ENCODE measurements at regions not wholly inside any gene's neighbourhood (a gene's known extent, or its start where the extent isn't known, plus 50 kb on each side); places are given as distances from the start of the nearest gene placed in this dataset.

DNA sequence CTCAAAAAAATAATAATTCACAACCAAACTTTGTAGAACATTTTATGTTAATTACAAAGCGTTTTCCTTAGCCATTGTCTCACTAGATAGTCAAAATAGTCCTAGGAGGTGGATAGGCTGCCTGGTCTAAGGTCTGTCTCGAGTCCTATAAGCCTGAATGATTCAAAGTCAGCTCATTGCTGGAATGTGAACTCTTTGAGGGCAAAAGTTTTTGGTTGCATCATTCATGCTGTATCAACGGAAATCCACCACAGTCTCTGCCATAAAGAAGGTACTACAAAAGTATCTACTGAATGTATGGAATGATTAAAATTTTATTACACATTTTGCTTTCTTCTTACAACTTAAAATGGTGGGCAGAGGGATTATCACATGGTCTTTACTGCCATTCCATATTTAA, 387.3 kb upstream of the RARB start:
- H3K4me3 ChIP-seq, result no peak overlapping the region
- DNase-seq (ENCODE audit: low read depth in 1 of 2, low spot score in 1 of 2) (no peak), ATAC-seq (no peak), FAIRE-seq (no peak)
- H3K4me1 ChIP-seq, result 0 out of 3 replicates have a peak, but pooled peaks cover 1% of the 10 kb centered on the region
- H3K4me2 ChIP-seq, result no peak overlapping the region
- CTCF ChIA-PET, result interaction anchor here (2.2 kb wide), 1 partner anchor 9 kb away, joined by 5 read pairs; no protein-coding TSS in a partner anchor
- WGBS (ENCODE audit: missing lambda C conversion rate), result 28% methylated on average over 3 of the region's 3 CpGs
- POLR2A ChIA-PET, result no interaction called here
- no peak overlapping the region for H3K27ac ChIP-seq
- TF ChIP-seq TFCP2L1 (CRISPR knock-in tag; IDR thresholded peaks at IDR 0.05) (no peak), RFX5 (IDR thresholded peaks at IDR 0.05) (no peak), POLR2A (IDR thresholded peaks at IDR 0.05; ENCODE audit: low read length) (no peak), KDM5A (IDR thresholded peaks at IDR 0.05) (no peak), FOSB (CRISPR knock-in tag; IDR thresholded peaks at IDR 0.05) (no peak)
- no peaks in the 10 kb centered on the region for H3K9me3 ChIP-seq

DNA sequence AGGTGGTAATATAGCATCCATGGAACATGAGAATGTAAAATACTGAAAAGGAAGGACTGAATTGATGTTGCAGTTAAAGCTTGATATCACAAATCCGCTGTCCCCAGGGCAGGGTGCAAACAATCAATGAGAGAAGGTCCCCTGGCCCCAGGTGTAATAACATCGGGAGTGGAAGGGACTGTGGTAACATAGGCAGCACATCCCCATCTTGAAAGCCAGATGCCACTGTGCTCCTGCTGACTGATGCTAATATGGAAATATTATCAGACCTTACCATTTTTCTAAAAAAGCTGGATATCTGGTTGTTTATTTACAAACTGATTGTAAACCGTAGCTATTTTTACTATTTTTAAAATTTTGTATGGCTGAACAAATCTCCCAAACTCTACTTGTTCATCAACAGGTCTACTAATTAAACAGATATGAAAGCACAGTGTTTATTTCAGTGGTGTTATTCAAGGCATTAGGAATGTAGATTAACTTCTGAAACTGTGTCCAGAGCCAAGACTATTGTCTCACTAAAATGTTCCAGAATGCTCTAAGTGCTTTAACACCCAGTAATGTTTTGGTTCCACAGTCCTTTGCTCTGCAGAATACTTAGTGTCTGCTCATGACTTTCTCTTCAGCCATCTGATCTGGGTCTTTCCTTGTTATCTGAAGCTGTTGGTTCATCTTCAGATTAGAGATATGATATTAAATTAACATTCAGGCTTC, 386.0 kb upstream of the RARB start:
- Histone ChIP-seq H3K4me1 (no peaks in the 10 kb centered on the region), H3K4me3 (no peak overlapping the region), H3K27ac (no peak overlapping the region), H3K9me3 (no peaks in the 10 kb centered on the region), H3K4me2 (no peak overlapping the region)
- DNase-seq (ENCODE audit: low read depth in 1 of 2, low spot score in 1 of 2), result no peak
- ChIA-PET CTCF (interaction anchor here (1.1 to 1.8 kb wide), 2 partner anchors 8 to 12 kb away, joined by 4 to 8 read pairs; no protein-coding TSS in a partner anchor), POLR2A (interaction anchor here (1.9 kb wide), 1 partner anchor 386 kb away, joined by 5 read pairs; the partner anchor contains the start of gene RARB)
- TF ChIP-seq NPAS2 (CRISPR knock-in tag; IDR thresholded peaks at IDR 0.05; ENCODE audit: borderline replicate concordance) (no peak), HOXA7 (CRISPR knock-in tag; IDR thresholded peaks at IDR 0.05) (no peak), PBX3 (IDR thresholded peaks at IDR 0.05) (no peak), EP300 (IDR thresholded peaks at IDR 0.05) (no peak), RFX5 (IDR thresholded peaks at IDR 0.05) (no peak), EHF (CRISPR knock-in tag; IDR thresholded peaks at IDR 0.05) (no peak), JUN (IDR thresholded peaks at IDR 0.05) (no peak), TFCP2L1 (CRISPR knock-in tag; IDR thresholded peaks at IDR 0.05) (no peak), CHD4 (IDR thresholded peaks at IDR 0.05; ENCODE audit: borderline replicate concordance) (no peak), HOXB5 (CRISPR knock-in tag; IDR thresholded peaks at IDR 0.05) (no peak), CBX2 (IDR thresholded peaks at IDR 0.05; ENCODE audit: borderline replicate concordance, low read depth) (no peak)
- TF ChIP-seq, protein P1, sequence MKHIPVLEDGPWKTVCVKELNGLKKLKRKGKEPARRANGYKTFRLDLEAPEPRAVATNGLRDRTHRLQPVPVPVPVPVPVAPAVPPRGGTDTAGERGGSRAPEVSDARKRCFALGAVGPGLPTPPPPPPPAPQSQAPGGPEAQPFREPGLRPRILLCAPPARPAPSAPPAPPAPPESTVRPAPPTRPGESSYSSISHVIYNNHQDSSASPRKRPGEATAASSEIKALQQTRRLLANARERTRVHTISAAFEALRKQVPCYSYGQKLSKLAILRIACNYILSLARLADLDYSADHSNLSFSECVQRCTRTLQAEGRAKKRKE (CRISPR knock-in tag; IDR thresholded peaks at IDR 0.05; ENCODE audit: low read depth), result no peak
- no peak for ATAC-seq
- 55% methylated on average over 3 of the region's 3 CpGs for WGBS (ENCODE audit: missing lambda C conversion rate)
- FAIRE-seq, result no peak

- DNase-seq (ENCODE audit: low read depth in 1 of 2, low spot score in 1 of 2) (no peak), ATAC-seq (no peak), FAIRE-seq (no peak)
- 56% methylated on average over 2 of the region's 2 CpGs for WGBS (ENCODE audit: missing lambda C conversion rate)
- Histone ChIP-seq H3K27ac (no peak overlapping the region), H3K4me1 (no peaks in the 10 kb centered on the region), H3K9me3 (no peaks in the 10 kb centered on the region), H3K4me3 (no peak overlapping the region), H3K4me2 (no peak overlapping the region)
- TF ChIP-seq TFCP2L1 (CRISPR knock-in tag; IDR thresholded peaks at IDR 0.05) (no peak), HOXB13 (CRISPR knock-in tag; IDR thresholded peaks at IDR 0.05; ENCODE audit: low read depth) (no peak), TP53 (CRISPR knock-in tag; IDR thresholded peaks at IDR 0.05) (no peak), BHLHE40 (IDR thresholded peaks at IDR 0.05; ENCODE audit: low read depth, low read length) (no peak), GATA3 (IDR thresholded peaks at IDR 0.05; ENCODE audit: borderline replicate concordance) (no peak), CBX8 (IDR thresholded peaks at IDR 0.05) (no peak), MAFK (IDR thresholded peaks at IDR 0.05; ENCODE audit: partially characterized antibody) (no peak), ZNF302 (CRISPR knock-in tag; IDR thresholded peaks at IDR 0.05) (no peak)
- TF ChIP-seq, protein P2, sequence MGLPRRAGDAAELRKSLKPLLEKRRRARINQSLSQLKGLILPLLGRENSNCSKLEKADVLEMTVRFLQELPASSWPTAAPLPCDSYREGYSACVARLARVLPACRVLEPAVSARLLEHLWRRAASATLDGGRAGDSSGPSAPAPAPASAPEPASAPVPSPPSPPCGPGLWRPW (IDR thresholded peaks at IDR 0.05), result no peak
- TF ChIP-seq, protein P1 (CRISPR knock-in tag; IDR thresholded peaks at IDR 0.05; ENCODE audit: low read depth), result no peak
- CTCF ChIA-PET, result interaction anchor here (1.8 kb wide), 1 partner anchor 9 kb away, joined by 8 read pairs; no protein-coding TSS in a partner anchor
- POLR2A ChIA-PET, result interaction anchor here (1.9 kb wide), 1 partner anchor 385 kb away, joined by 5 read pairs; the partner anchor contains the start of gene RARB
Measured at GRCh38 chr3:25043177-25043576, 384.9 kb upstream of the RARB start.
